ENCODE measurements at regions not wholly inside any gene's neighbourhood (a gene's known extent, or its start where the extent isn't known, plus 50 kb on each side); places are given as distances from the start of the nearest gene placed in this dataset.

DNA sequence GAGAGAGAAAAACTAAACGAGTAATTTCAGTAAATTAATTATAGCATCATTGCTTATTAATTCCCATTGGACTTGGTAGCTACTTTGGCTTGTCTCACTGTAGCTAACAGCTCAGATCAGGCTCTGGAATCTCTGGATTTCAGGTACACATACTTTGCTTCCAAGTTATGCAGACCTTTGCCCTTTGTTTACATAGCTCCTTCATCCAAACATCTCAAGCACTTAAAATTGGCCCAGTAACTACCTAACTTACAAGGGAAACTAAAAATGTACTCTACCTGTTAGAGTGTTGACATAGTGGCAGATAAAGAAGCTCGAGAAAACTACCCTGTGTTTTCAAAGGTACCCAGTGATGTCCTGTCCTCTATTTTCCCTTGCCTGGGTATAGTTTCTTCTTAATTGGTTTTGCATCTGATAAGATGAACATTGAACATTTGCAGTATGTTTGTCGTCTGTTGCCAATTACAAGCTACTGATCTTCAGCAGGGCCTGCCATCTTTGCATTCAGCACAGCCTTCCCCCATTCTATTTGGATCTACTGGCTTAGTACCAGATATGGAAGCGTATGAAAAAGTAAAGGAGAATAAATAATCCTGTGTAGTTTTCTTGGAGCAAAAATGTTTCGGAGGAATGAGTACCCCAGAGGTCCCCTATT, 601.5 kb upstream of the FANCL start:
- H3K27me3 Mint-ChIP-seq (ENCODE audit: low read depth): peaks cover 9% of the 10 kb centered on the region
- no peak overlapping the region for H3K27ac Mint-ChIP-seq
- H3K36me3 Mint-ChIP-seq (ENCODE audit: insufficient read depth in 2 of 2): no peaks in the 10 kb centered on the region
- peaks cover 2 to 3% of the 10 kb centered on the region in 2 donors for H3K9me3 Mint-ChIP-seq
- no peaks in the 10 kb centered on the region for H3K4me1 Mint-ChIP-seq (ENCODE audit: low read depth)
- DNase-seq (no peak), ATAC-seq (replicated peaks in 1 of 2) (no peak)
- H3K4me3 Mint-ChIP-seq: no peak overlapping the region

DNA sequence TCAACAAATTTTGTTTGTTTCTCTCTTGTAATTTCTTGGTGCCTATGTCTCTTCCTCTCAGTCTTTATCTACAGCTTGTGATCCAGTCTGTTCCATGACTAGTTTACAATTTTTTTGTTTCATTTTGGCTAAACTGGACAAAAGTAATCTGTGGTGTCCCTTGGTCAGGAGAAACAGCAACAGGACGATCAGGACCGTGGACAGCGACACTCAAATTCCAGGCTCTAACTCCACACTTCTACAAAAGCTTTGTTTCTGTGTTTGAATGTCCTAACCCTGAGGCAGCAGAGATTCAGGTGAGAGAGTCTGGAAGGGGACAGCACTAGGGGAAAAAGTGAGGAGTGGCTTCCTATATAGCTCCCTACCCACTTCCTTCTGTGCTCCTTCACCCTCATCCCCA, 593.3 kb upstream of the FANCL start:
- DNase-seq (peak in 1 of 2 donors; percentile 0), ATAC-seq (replicated peaks in 1 of 2) (no peak)
- Mint-ChIP-seq H3K36me3 (ENCODE audit: insufficient read depth in 2 of 2) (peaks cover 0 to 2% of the 10 kb centered on the region in 2 donors), H3K27me3 (ENCODE audit: low read depth) (no peaks in the 10 kb centered on the region), H3K4me3 (no peak overlapping the region), H3K4me1 (ENCODE audit: low read depth) (no peaks in the 10 kb centered on the region), H3K27ac (no peak overlapping the region), H3K9me3 (peaks cover 6% of the 10 kb centered on the region in 2 donors)

DNA sequence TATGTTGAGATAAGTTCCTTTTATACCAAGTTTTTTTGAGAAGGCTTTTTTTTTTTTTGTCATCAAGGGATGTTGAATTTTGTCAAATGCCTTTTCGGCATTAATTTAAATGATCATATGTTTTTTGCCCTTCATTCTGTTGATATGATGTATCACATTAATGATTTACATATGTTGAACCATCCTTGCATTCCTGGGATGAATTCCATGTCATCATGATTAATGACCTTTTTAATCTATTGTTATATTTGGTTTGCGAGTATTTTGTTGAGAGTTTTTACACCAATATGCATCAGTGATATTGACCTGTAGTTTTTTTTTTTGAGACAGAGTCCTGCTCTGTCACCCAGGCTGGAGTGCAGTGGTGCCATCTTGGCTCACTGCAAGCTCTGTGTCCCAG, 585.7 kb upstream of the FANCL start:
- Mint-ChIP-seq H3K4me3 (no peak overlapping the region), H3K9me3 (peaks cover 3 to 14% of the 10 kb centered on the region in 2 donors), H3K27me3 (ENCODE audit: low read depth) (no peaks in the 10 kb centered on the region), H3K4me1 (ENCODE audit: low read depth) (no peaks in the 10 kb centered on the region), H3K27ac (no peak overlapping the region), H3K36me3 (ENCODE audit: insufficient read depth in 2 of 2) (peaks cover 5 to 8% of the 10 kb centered on the region in 2 donors)
- DNase-seq: no peak
- ATAC-seq (replicated peaks in 1 of 2): no peak

DNA sequence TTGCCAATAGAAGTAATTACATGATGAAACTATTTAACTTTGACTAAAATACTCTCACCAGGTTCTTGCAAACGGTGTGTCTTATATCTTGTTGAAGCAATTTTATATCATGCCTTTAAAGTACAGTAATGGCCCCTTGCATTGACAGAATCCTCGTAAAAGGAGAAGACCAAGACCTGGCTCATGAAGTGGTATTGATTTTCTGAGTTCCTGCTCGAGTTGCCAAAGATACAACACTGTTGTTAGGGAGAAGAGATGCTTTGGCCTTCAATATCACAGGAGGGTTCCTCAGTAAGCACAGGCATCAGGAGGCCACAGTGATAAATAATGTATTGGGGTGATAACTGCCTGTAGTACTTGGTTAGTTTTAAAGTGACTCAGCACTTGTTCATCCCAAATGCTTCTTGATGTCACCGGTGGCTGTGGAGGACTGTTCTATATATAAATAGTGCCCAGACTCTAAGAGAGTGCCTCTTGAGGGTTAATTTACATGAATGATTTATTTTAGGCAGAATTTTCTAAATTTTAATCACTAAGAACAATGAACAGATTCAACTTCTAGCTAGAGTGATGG, 571.7 kb upstream of the FANCL start:
- H3K27me3 Mint-ChIP-seq (ENCODE audit: low read depth): no peaks in the 10 kb centered on the region
- DNase-seq: no peak
- no peak overlapping the region for H3K27ac Mint-ChIP-seq
- no peak overlapping the region for H3K4me3 Mint-ChIP-seq
- H3K4me1 Mint-ChIP-seq (ENCODE audit: low read depth): no peaks in the 10 kb centered on the region
- ATAC-seq (replicated peaks in 1 of 2): no peak
- H3K36me3 Mint-ChIP-seq (ENCODE audit: insufficient read depth in 2 of 2): no peaks in the 10 kb centered on the region
- H3K9me3 Mint-ChIP-seq: no peaks in the 10 kb centered on the region

- DNase-seq: no peak
- Mint-ChIP-seq H3K4me1 (ENCODE audit: low read depth) (no peaks in the 10 kb centered on the region), H3K27ac (no peak overlapping the region), H3K27me3 (ENCODE audit: low read depth) (no peaks in the 10 kb centered on the region), H3K36me3 (ENCODE audit: insufficient read depth in 2 of 2) (no peaks in the 10 kb centered on the region), H3K4me3 (no peak overlapping the region), H3K9me3 (no peaks in the 10 kb centered on the region)
- no peak for ATAC-seq (replicated peaks in 1 of 2)
Observed at GRCh38 chr2:58805126-58805525, 564.0 kb upstream of the FANCL start.

- Mint-ChIP-seq H3K27me3 (ENCODE audit: low read depth) (peaks cover 5% of the 10 kb centered on the region), H3K4me1 (ENCODE audit: low read depth) (no peaks in the 10 kb centered on the region), H3K27ac (no peak overlapping the region), H3K4me3 (no peak overlapping the region), H3K36me3 (ENCODE audit: insufficient read depth in 2 of 2) (no peaks in the 10 kb centered on the region), H3K9me3 (no peaks in the 10 kb centered on the region)
- ATAC-seq (replicated peaks in 1 of 2): no peak
- DNase-seq: no peak
Observed at GRCh38 chr2:58803192-58803591, 562.1 kb upstream of the FANCL start.

GRCh38 chr2:58800881-58801280, 559.8 kb upstream of the FANCL start:
- no peak overlapping the region for H3K4me3 Mint-ChIP-seq
- no peaks in the 10 kb centered on the region for H3K4me1 Mint-ChIP-seq (ENCODE audit: low read depth)
- DNase-seq: no peak
- no peak for ATAC-seq (replicated peaks in 1 of 2)
- no peaks in the 10 kb centered on the region for H3K36me3 Mint-ChIP-seq (ENCODE audit: insufficient read depth in 2 of 2)
- no peaks in the 10 kb centered on the region for H3K9me3 Mint-ChIP-seq
- H3K27ac Mint-ChIP-seq: no peak overlapping the region
- H3K27me3 Mint-ChIP-seq (ENCODE audit: low read depth): peaks cover 5% of the 10 kb centered on the region

GRCh38 chr2:58798676-58799208, 557.6 kb upstream of the FANCL start:
- H3K27ac Mint-ChIP-seq: no peak overlapping the region
- ATAC-seq (replicated peaks in 1 of 2) (no peak), DNase-seq (no peak)
- H3K36me3 Mint-ChIP-seq (ENCODE audit: insufficient read depth in 2 of 2): no peaks in the 10 kb centered on the region
- H3K9me3 Mint-ChIP-seq: no peaks in the 10 kb centered on the region
- H3K4me1 Mint-ChIP-seq (ENCODE audit: low read depth): no peaks in the 10 kb centered on the region
- H3K4me3 Mint-ChIP-seq: no peak overlapping the region
- H3K27me3 Mint-ChIP-seq (ENCODE audit: low read depth): peaks cover 5% of the 10 kb centered on the region

- Mint-ChIP-seq H3K27ac (no peak overlapping the region), H3K4me1 (ENCODE audit: low read depth) (no peaks in the 10 kb centered on the region), H3K9me3 (no peaks in the 10 kb centered on the region), H3K27me3 (ENCODE audit: low read depth) (peaks cover 5% of the 10 kb centered on the region), H3K36me3 (ENCODE audit: insufficient read depth in 2 of 2) (no peaks in the 10 kb centered on the region), H3K4me3 (no peak overlapping the region)
- DNase-seq (no peak), ATAC-seq (replicated peaks in 1 of 2) (no peak)
Observed at GRCh38 chr2:58796239-58796910, 555.2 kb upstream of the FANCL start.

- no peak for ATAC-seq (replicated peaks in 1 of 2)
- Mint-ChIP-seq H3K27me3 (ENCODE audit: low read depth) (peaks cover 5% of the 10 kb centered on the region), H3K27ac (no peak overlapping the region), H3K36me3 (ENCODE audit: insufficient read depth in 2 of 2) (no peaks in the 10 kb centered on the region), H3K4me1 (ENCODE audit: low read depth) (no peaks in the 10 kb centered on the region), H3K9me3 (no peaks in the 10 kb centered on the region), H3K4me3 (no peak overlapping the region)
- no peak for DNase-seq
Observed at GRCh38 chr2:58794916-58795315, 553.8 kb upstream of the FANCL start.

- Mint-ChIP-seq H3K9me3 (no peaks in the 10 kb centered on the region), H3K27ac (no peak overlapping the region), H3K4me1 (ENCODE audit: low read depth) (no peaks in the 10 kb centered on the region), H3K27me3 (ENCODE audit: low read depth) (peaks cover 5% of the 10 kb centered on the region), H3K4me3 (no peak overlapping the region), H3K36me3 (ENCODE audit: insufficient read depth in 2 of 2) (no peaks in the 10 kb centered on the region)
- no peak for ATAC-seq (replicated peaks in 1 of 2)
- DNase-seq: no peak
Observed at GRCh38 chr2:58794103-58794502, 553.0 kb upstream of the FANCL start.

DNA sequence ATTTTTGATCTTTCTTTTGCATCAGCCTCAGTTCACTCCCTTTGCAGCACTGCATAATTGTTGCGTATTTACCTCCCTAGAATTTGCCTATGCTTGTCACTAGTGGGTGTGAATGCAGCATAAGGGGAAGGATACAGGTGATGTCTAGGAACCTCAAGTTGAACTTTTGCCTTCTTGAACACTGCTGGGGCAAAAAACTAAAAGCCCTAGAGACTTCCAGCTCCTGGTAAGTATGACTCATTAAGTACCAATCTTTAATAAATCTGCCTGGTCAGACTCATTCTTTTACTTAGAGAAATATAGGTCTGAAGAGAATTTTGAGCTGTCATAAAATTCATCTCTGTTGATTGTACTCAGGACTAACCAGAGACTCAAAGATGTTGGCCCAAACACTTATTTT, 547.3 kb upstream of the FANCL start:
- H3K27ac Mint-ChIP-seq: no peak overlapping the region
- DNase-seq (no peak), ATAC-seq (replicated peaks in 1 of 2) (no peak)
- peaks cover 5% of the 10 kb centered on the region for H3K27me3 Mint-ChIP-seq (ENCODE audit: low read depth)
- H3K4me1 Mint-ChIP-seq (ENCODE audit: low read depth): no peaks in the 10 kb centered on the region
- H3K9me3 Mint-ChIP-seq: no peaks in the 10 kb centered on the region
- H3K4me3 Mint-ChIP-seq: no peak overlapping the region
- H3K36me3 Mint-ChIP-seq (ENCODE audit: insufficient read depth in 2 of 2): no peaks in the 10 kb centered on the region

- Mint-ChIP-seq H3K4me1 (ENCODE audit: low read depth) (no peaks in the 10 kb centered on the region), H3K4me3 (no peak overlapping the region), H3K9me3 (peaks cover 0 to 2% of the 10 kb centered on the region in 2 donors), H3K27ac (no peak overlapping the region), H3K36me3 (ENCODE audit: insufficient read depth in 2 of 2) (no peaks in the 10 kb centered on the region), H3K27me3 (ENCODE audit: low read depth) (peaks cover 8% of the 10 kb centered on the region)
- no peak for DNase-seq
- ATAC-seq (replicated peaks in 1 of 2): no peak
Observed at GRCh38 chr2:58770846-58771245, 529.7 kb upstream of the FANCL start.

All from activated T-cell treated with anti-CD3 and anti-CD28 coated beads, Interleukin-2, amount 50 U/mL, for 72 hours (primary cell).